ENCODE measurements at regions not wholly inside any gene's neighbourhood (a gene's known extent, or its start where the extent isn't known, plus 50 kb on each side); places are given as distances from the start of the nearest gene placed in this dataset.

DNA sequence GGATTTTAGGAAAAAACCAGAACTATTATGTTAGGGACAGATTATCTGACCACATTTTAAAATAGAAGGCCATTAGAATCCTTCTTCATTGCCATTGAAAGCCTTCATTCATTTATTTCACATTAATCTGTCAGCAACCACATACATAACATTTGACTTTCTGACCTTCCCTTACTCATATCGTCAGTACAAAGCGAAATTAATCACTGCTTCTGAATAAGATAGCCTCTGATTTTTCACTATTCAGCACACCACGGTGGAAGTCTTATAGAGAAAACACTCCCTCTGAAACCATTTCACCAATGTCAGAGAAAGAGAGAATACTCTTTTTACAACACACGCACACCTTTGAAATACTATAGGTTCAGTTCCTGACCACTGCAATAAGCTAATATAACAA, 442.5 kb upstream of the ID4 start:
- no peaks in the 10 kb centered on the region for H3K36me3 ChIP-seq (ENCODE audit: control insufficient read depth in 2 of 2, extremely low read depth in 1 of 2, insufficient read depth in 2 of 2, low read length in 2 of 2)
- dilution Hi-C loops (cut with MboI; ENCODE audit: extremely low pct_ligation_motif_present, low sequenced_read_pairs): no loop called here
- intact Hi-C loops (cut with micrococcal nuclease): no loop called here
- FAIRE-seq (no peak), DNase-seq (ENCODE audit: low read depth, low spot score) (no peak)
- BruUV-seq (replicated peaks): no TSS peak
- TF ChIP-seq FOS (IDR thresholded peaks at IDR 0.05; ENCODE audit: borderline replicate concordance, insufficient read depth, low read length) (no peak), MYC (IDR thresholded peaks at IDR 0.05; ENCODE audit: low read depth, low read length) (no peak), JUN (IDR thresholded peaks at IDR 0.05; ENCODE audit: borderline replicate concordance, insufficient read depth, insufficient read length, low read depth) (no peak), POLR2A (IDR thresholded peaks at IDR 0.05; ENCODE audit: low read depth, low read length) (no peak), POLR2AphosphoS5 (IDR thresholded peaks at IDR 0.05; ENCODE audit: insufficient read depth, low read depth, low read length) (no peak), GATA2 (IDR thresholded peaks at IDR 0.05; ENCODE audit: insufficient read depth, insufficient read length, low read depth, low read length) (no peak), EZH2 (IDR thresholded peaks at IDR 0.05; ENCODE audit: borderline replicate concordance, low read depth, low read length, severe bottlenecking) (no peak)
- TF ChIP-seq, protein P1, sequence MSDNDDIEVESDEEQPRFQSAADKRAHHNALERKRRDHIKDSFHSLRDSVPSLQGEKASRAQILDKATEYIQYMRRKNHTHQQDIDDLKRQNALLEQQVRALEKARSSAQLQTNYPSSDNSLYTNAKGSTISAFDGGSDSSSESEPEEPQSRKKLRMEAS (IDR thresholded peaks at IDR 0.05; ENCODE audit: insufficient read depth, insufficient read length): no peak
- TF ChIP-seq, protein P2, sequence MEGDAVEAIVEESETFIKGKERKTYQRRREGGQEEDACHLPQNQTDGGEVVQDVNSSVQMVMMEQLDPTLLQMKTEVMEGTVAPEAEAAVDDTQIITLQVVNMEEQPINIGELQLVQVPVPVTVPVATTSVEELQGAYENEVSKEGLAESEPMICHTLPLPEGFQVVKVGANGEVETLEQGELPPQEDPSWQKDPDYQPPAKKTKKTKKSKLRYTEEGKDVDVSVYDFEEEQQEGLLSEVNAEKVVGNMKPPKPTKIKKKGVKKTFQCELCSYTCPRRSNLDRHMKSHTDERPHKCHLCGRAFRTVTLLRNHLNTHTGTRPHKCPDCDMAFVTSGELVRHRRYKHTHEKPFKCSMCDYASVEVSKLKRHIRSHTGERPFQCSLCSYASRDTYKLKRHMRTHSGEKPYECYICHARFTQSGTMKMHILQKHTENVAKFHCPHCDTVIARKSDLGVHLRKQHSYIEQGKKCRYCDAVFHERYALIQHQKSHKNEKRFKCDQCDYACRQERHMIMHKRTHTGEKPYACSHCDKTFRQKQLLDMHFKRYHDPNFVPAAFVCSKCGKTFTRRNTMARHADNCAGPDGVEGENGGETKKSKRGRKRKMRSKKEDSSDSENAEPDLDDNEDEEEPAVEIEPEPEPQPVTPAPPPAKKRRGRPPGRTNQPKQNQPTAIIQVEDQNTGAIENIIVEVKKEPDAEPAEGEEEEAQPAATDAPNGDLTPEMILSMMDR (IDR thresholded peaks at IDR 0.05; ENCODE audit: extremely low read depth in 1 of 2, insufficient read depth in 1 of 2, low read depth in 1 of 2, low read length in 2 of 2): no peak
- H3K27me3 ChIP-seq (ENCODE audit: control insufficient read depth in 2 of 2, insufficient read depth in 2 of 2, low read length in 2 of 2): no peaks in the 10 kb centered on the region
- no peak overlapping the region for H3K4me3 ChIP-seq (replicated peaks in 1 of 3; ENCODE audit: insufficient read depth in 1 of 3, low read depth in 1 of 3, low read length in 3 of 3)
- H3K9ac ChIP-seq (replicated peaks; ENCODE audit: extremely low read depth, insufficient read depth, low read length): no peak overlapping the region
- H3K9me1 ChIP-seq (replicated peaks; ENCODE audit: control insufficient read depth, extremely low read depth, insufficient read depth, low read length): no peaks in the 10 kb centered on the region
- CTCF ChIA-PET: no interaction called here
- H3K4me2 ChIP-seq (ENCODE audit: insufficient read depth, low read length): no peak overlapping the region
- H2AFZ ChIP-seq (ENCODE audit: low read depth, low read length): no peak overlapping the region
- H3K4me1 ChIP-seq (ENCODE audit: control insufficient read depth, extremely low read depth, insufficient read depth, low read length): no peaks in the 10 kb centered on the region
- peaks cover 2% of the 10 kb centered on the region for H3K9me3 ChIP-seq (replicated peaks; ENCODE audit: control insufficient read depth, insufficient read depth, low read length)
- no peaks in the 10 kb centered on the region for H4K20me1 ChIP-seq (replicated peaks; ENCODE audit: control insufficient read depth, extremely low read depth, insufficient read depth, low read length)
- H3K79me2 ChIP-seq (ENCODE audit: control insufficient read depth, insufficient read depth, low read length): no peaks in the 10 kb centered on the region
- POLR2A ChIA-PET: no interaction called here
- H3K27ac ChIP-seq (ENCODE audit: insufficient read depth, low read depth, low read length): no peak overlapping the region

All from endothelial cell of umbilical vein (primary cell).